Neural cell (in vitro differentiated cells): ENCODE measurements at regions not wholly inside any gene's neighbourhood (a gene's known extent, or its start where the extent isn't known, plus 50 kb on each side); places are given as distances from the start of the nearest gene placed in this dataset.

Experiments used
- H2AFZ ChIP-seq: fragments of 200-600, 300-800 bp; sonication (generic), shearing (Covaris generic); 2 replicates; pipeline ENCODE4 v1.6.0; 2014; ENCODE audit warnings: low read depth, mild to moderate bottlenecking, antibody characterized with exemption, low read length, moderate library complexity
- H3F3A ChIP-seq: fragments of 200-600 bp; shearing (Covaris generic); 2 replicates; pipeline ENCODE4 v1.6.1; 2016; ENCODE audit warnings: mild to moderate bottlenecking, moderate library complexity, mixed read lengths, antibody characterized with exemption, low read length; ENCODE audit not compliant: insufficient read depth, poor library complexity, severe bottlenecking
- H3K27ac ChIP-seq: fragments of 200-600, 300-800 bp; sonication (generic), shearing (Covaris generic); 2 replicates; pipeline ENCODE4 v1.5.1; 2014; ENCODE audit warnings: mild to moderate bottlenecking, low read length, moderate library complexity
- H3K27me3 ChIP-seq: fragments of 300-800, 200-600 bp; sonication (generic), shearing (Covaris generic); 2 replicates; pipeline ENCODE4 v1.6.0; 2014; ENCODE audit warnings: mild to moderate bottlenecking, low read depth, low read length, moderate library complexity; ENCODE audit not compliant: insufficient read depth
- H3K36me3 ChIP-seq: fragments of 300-800, 200-600 bp; sonication (generic), shearing (Covaris generic); 2 replicates; pipeline ENCODE4 v1.5.1; 2014; ENCODE audit warnings: mild to moderate bottlenecking, antibody characterized with exemption, low read length, moderate library complexity; ENCODE audit not compliant: insufficient read depth
- H3K4me2 ChIP-seq: fragments of 300-800, 200-600 bp; sonication (generic), shearing (Covaris generic); 2 replicates; pipeline ENCODE4 v1.6.0; 2014; ENCODE audit warnings: mild to moderate bottlenecking, low read length
- H3K4me3 ChIP-seq: fragments of 300-800, 200-600 bp; sonication (generic), shearing (Covaris generic); 2 replicates; pipeline ENCODE4 v1.5.1; 2014; ENCODE audit warnings: mild to moderate bottlenecking, low read length, moderate library complexity
- H3K79me2 ChIP-seq: fragments of 200-600 bp; shearing (Covaris generic); replicated peaks from 2 replicates; pipeline ENCODE4 v1.6.0; 2014; ENCODE audit warnings: mild to moderate bottlenecking, low read length, moderate library complexity; ENCODE audit not compliant: insufficient read depth
- H3K9ac ChIP-seq: fragments of 300-800, 200-600 bp; sonication (generic), shearing (Covaris generic); 2 replicates; pipeline ENCODE4 v1.6.1; 2016; ENCODE audit warnings: mild to moderate bottlenecking, low read length, mixed read lengths
- H3K9me2 ChIP-seq: fragments of 200-600 bp; shearing (Covaris generic); 2 replicates; pipeline ENCODE4 v1.6.1; 2016; ENCODE audit warnings: mild to moderate bottlenecking, low read length, mixed read lengths; ENCODE audit not compliant: insufficient read depth
- H3K9me3 ChIP-seq: fragments of 200-600, 300-800 bp; sonication (generic), shearing (Covaris generic); 2 replicates; pipeline ENCODE4 v1.6.1; 2016; ENCODE audit warnings: mild to moderate bottlenecking, mixed run types, low read length, moderate library complexity, mixed read lengths
- H4K20me1 ChIP-seq: fragments of 200-600 bp; shearing (Covaris generic); 2 replicates; pipeline ENCODE4 v1.6.1; 2016; ENCODE audit warnings: mild to moderate bottlenecking, mixed run types; ENCODE audit not compliant: insufficient read depth
- CTCF ChIP-seq: fragments of 450-650 bp; IDR thresholded peaks from 2 replicates; pipeline ENCODE4 v1.5.1; 2014; ENCODE audit warnings: antibody characterized with exemption, mild to moderate bottlenecking, moderate library complexity; ENCODE audit not compliant: poor library complexity, severe bottlenecking
- EP300 ChIP-seq: fragments of 450-650 bp; conservative IDR thresholded peaks from 2 replicates; pipeline ENCODE4 v1.6.1; 2014; ENCODE audit warnings: antibody characterized with exemption, mild to moderate bottlenecking, moderate library complexity; ENCODE audit not compliant: poor library complexity, severe bottlenecking
- EZH2 ChIP-seq: fragments of 200-600, 300-800 bp; shearing (Covaris generic), sonication (generic); IDR thresholded peaks from 2 replicates; pipeline ENCODE4 v1.6.1; 2014; ENCODE audit warnings: antibody characterized with exemption, low read length, borderline replicate concordance, mild to moderate bottlenecking; ENCODE audit not compliant: insufficient read depth, poor library complexity, severe bottlenecking
- MXI1 ChIP-seq: fragments of 450-650 bp; conservative IDR thresholded peaks from 2 replicates; pipeline ENCODE4 v1.6.1; 2014; ENCODE audit warnings: antibody characterized with exemption, mild to moderate bottlenecking; ENCODE audit not compliant: poor library complexity, severe bottlenecking
- POLR2AphosphoS5 ChIP-seq: IDR thresholded peaks from 2 replicates; pipeline ENCODE4 v1.6.1; 2012
- RAD21 ChIP-seq: fragments of 450-650 bp; conservative IDR thresholded peaks from 2 replicates; pipeline ENCODE4 v1.6.1; 2014; ENCODE audit warnings: antibody characterized with exemption, mild to moderate bottlenecking, moderate library complexity
- REST ChIP-seq: IDR thresholded peaks from 2 replicates; pipeline ENCODE4 v1.6.1; 2012; ENCODE audit warnings: borderline replicate concordance
- SMC3 ChIP-seq: fragments of 450-650 bp; conservative IDR thresholded peaks from 2 replicates; pipeline ENCODE4 v1.6.1; 2014; ENCODE audit warnings: antibody characterized with exemption, mild to moderate bottlenecking, moderate library complexity; ENCODE audit not compliant: poor library complexity
- TAF1 ChIP-seq: IDR thresholded peaks from 2 replicates; pipeline ENCODE4 v1.6.1; 2012; ENCODE audit warnings: low read depth

GRCh38 chr2:854460-854859, 96.2 kb upstream of the SNTG2 start:
- no peak overlapping the region for H3K4me3 ChIP-seq
- H4K20me1 ChIP-seq: no peaks in the 10 kb centered on the region
- no peaks in the 10 kb centered on the region for H3K27me3 ChIP-seq
- H3K9ac ChIP-seq: no peak overlapping the region
- no peak overlapping the region for H3K4me2 ChIP-seq
- no peaks in the 10 kb centered on the region for H3K36me3 ChIP-seq
- no peak overlapping the region for H2AFZ ChIP-seq
- no peaks in the 10 kb centered on the region for H3F3A ChIP-seq
- no peak for TF ChIP-seq TAF1
- no peak for TF ChIP-seq CTCF
- no peak for TF ChIP-seq EZH2
- no peaks in the 10 kb centered on the region for H3K79me2 ChIP-seq
- no peak overlapping the region for H3K27ac ChIP-seq
- no peaks in the 10 kb centered on the region for H3K9me2 ChIP-seq
- no peaks in the 10 kb centered on the region for H3K9me3 ChIP-seq

- Histone ChIP-seq H3K4me2 (no peak overlapping the region), H3K27ac (no peak overlapping the region), H3K9me3 (no peaks in the 10 kb centered on the region), H3K9me2 (no peaks in the 10 kb centered on the region), H3K27me3 (no peaks in the 10 kb centered on the region), H3F3A (no peaks in the 10 kb centered on the region), H2AFZ (no peak overlapping the region), H3K79me2 (no peaks in the 10 kb centered on the region), H3K36me3 (no peaks in the 10 kb centered on the region), H3K9ac (no peak overlapping the region), H3K4me3 (no peak overlapping the region), H4K20me1 (no peaks in the 10 kb centered on the region)
- no peak for TF ChIP-seq TAF1
- TF ChIP-seq POLR2AphosphoS5: no peak
- no peak for TF ChIP-seq REST
- TF ChIP-seq SMC3: no peak
Observed at GRCh38 chr2:853203-853870, 97.3 kb upstream of the SNTG2 start.

GRCh38 chr2:852168-852567, 98.5 kb upstream of the SNTG2 start:
- Histone ChIP-seq H2AFZ (no peak overlapping the region), H3K4me3 (no peak overlapping the region), H3K27ac (no peak overlapping the region), H3K9me2 (no peaks in the 10 kb centered on the region), H4K20me1 (no peaks in the 10 kb centered on the region), H3K79me2 (no peaks in the 10 kb centered on the region), H3K9me3 (no peaks in the 10 kb centered on the region), H3K4me2 (no peak overlapping the region), H3F3A (no peaks in the 10 kb centered on the region), H3K9ac (no peak overlapping the region), H3K27me3 (no peaks in the 10 kb centered on the region), H3K36me3 (no peaks in the 10 kb centered on the region)
- TF ChIP-seq CTCF: no peak
- TF ChIP-seq MXI1: no peak
- TF ChIP-seq EZH2: no peak
- no peak for TF ChIP-seq REST
- TF ChIP-seq POLR2AphosphoS5: no peak
- TF ChIP-seq SMC3: no peak
- TF ChIP-seq TAF1: no peak
- no peak for TF ChIP-seq EP300
- no peak for TF ChIP-seq RAD21
